PC-9 (cell line): ENCODE measurements at regions not wholly inside any gene's neighbourhood (a gene's known extent, or its start where the extent isn't known, plus 50 kb on each side); places are given as distances from the start of the nearest gene placed in this dataset.

Experiments
- BruUV-seq: library from RNA; stranded (reverse); fragments of 400-500 nt; replicated peaks from 2 replicates; lab custom pipeline; 2021; lab: Mats Ljungman, UMichigan
- CTCF ChIA-PET: fragments of 300-600 bp; sonication (Branson Sonifier 250); formaldehyde crosslinking; loops from one replicate; lab custom pipeline; 2022; ENCODE audit warnings: antibody characterized with exemption; lab: Charles Lee
- POLR2A ChIA-PET: fragments of 300-600 bp; sonication (Branson Sonifier 250); formaldehyde crosslinking; loops from one replicate; lab custom pipeline; 2022; ENCODE audit warnings: antibody characterized with exemption; ENCODE audit not compliant: unreplicated experiment; lab: Charles Lee
- DNase-seq, 2 experiments: peaks; one replicate each; pipeline versions ENCODE4 v3.0.0 to v3.0.0-alpha.2; 2015 to 2022; ENCODE audit warnings: mixed read lengths in 1 of 2
- H2AFZ ChIP-seq: fragments of 200-600 bp; sonication (generic); 2 replicates; pipeline ENCODE4 v1.8.1; 2017; ENCODE audit warnings: antibody characterized with exemption
- H3F3A ChIP-seq: fragments of 200-600 bp; sonication (generic); 2 replicates; pipeline ENCODE4 v1.8.1; 2017; ENCODE audit warnings: antibody characterized with exemption, mild to moderate bottlenecking, low read depth; ENCODE audit not compliant: insufficient read depth
- H3K27ac ChIP-seq: fragments of 200-600 bp; sonication (generic); 2 replicates; pipeline ENCODE4 v1.6.1; 2016; ENCODE audit warnings: mixed run types
- H3K27me3 ChIP-seq: fragments of 200-600 bp; sonication (generic); 2 replicates; pipeline ENCODE4 v1.6.1; 2016; ENCODE audit warnings: low read depth, mixed run types; ENCODE audit not compliant: insufficient read depth
- H3K36me3 ChIP-seq: fragments of 200-600 bp; sonication (generic); 2 replicates; pipeline ENCODE4 v1.6.1; 2016; ENCODE audit warnings: low read depth, mixed run types
- H3K4me1 ChIP-seq: fragments of 200-600 bp; sonication (generic); replicated peaks from 2 replicates; pipeline ENCODE4 v1.6.1; 2016; ENCODE audit warnings: mixed run types; ENCODE audit not compliant: insufficient read depth
- H3K4me2 ChIP-seq: fragments of 200-600 bp; sonication (generic); 2 replicates; pipeline ENCODE4 v1.6.1; 2017; ENCODE audit warnings: mixed run types
- H3K4me3 ChIP-seq: fragments of 200-600 bp; sonication (generic); 2 replicates; pipeline ENCODE4 v1.6.1; 2016; ENCODE audit warnings: mixed run types
- H3K79me2 ChIP-seq: fragments of 200-600 bp; sonication (generic); 2 replicates; pipeline ENCODE4 v1.6.1; 2017; ENCODE audit warnings: low read depth, mixed run types
- H3K9me2 ChIP-seq: fragments of 200-600 bp; sonication (generic); 2 replicates; pipeline ENCODE4 v1.8.1; 2017; ENCODE audit warnings: mild to moderate bottlenecking; ENCODE audit not compliant: insufficient read depth
- H3K9me3 ChIP-seq: fragments of 200-600 bp; sonication (generic); 2 replicates; pipeline ENCODE4 v1.8.1; 2016; ENCODE audit warnings: low read depth; ENCODE audit not compliant: insufficient read depth
- H4K20me1 ChIP-seq: fragments of 200-600 bp; sonication (generic); 2 replicates; pipeline ENCODE4 v1.8.1; 2017; ENCODE audit not compliant: insufficient read depth
- EZH2 ChIP-seq: fragments of 200-600 bp; sonication (generic); IDR thresholded peaks from 2 replicates; pipeline ENCODE4 v1.8.0; 2017; ENCODE audit warnings: antibody characterized with exemption, low read depth
- intact Hi-C: fragments of 100-400 bp; cut with micrococcal nuclease; formaldehyde crosslinking; loops from one replicate; pipeline ENCODE4 v1.10.0; 2022; ENCODE audit not compliant: unreplicated experiment
- TF ChIP-seq, protein P1 (sequence below): fragments of 200-600 bp; sonication (generic); conservative IDR thresholded peaks from 2 replicates; pipeline ENCODE4 v1.6.1; 2017; ENCODE audit warnings: mixed run types, antibody characterized with exemption, mild to moderate bottlenecking, moderate library complexity

DNA sequence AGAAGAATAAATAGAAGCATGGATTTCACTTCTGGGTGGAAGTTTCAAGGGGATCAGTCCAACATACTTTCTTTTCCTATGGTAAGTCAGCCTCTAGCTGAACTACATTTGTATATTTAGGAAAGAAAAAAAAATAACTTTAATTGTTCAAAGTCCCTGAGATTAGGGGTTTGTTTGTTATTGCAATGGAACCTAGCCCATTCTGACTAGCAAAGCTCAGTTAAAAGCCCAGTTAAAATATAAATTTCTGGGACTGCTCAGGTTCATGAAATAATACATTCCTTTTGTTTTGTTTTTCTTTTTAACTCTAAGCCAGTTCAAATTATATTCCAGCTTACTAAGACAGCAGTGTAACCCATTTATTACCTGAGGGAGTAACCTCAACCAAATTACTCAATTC, 2069.6 kb upstream of the CELF4 start:
- Histone ChIP-seq H3K4me1 (no peaks in the 10 kb centered on the region), H3K9me2 (no peaks in the 10 kb centered on the region), H3K36me3 (no peaks in the 10 kb centered on the region), H4K20me1 (no peaks in the 10 kb centered on the region), H3K27me3 (no peaks in the 10 kb centered on the region), H3K27ac (no peak overlapping the region), H3F3A (no peaks in the 10 kb centered on the region), H3K4me3 (no peak overlapping the region), H3K79me2 (no peaks in the 10 kb centered on the region), H3K4me2 (no peak overlapping the region), H2AFZ (no peak overlapping the region), H3K9me3 (no peaks in the 10 kb centered on the region)
- no TSS peak for BruUV-seq
- no peak for DNase-seq
- intact Hi-C loops = no loop called here
- ChIA-PET CTCF (no interaction called here), POLR2A (no interaction called here)
- TF ChIP-seq, protein P1, sequence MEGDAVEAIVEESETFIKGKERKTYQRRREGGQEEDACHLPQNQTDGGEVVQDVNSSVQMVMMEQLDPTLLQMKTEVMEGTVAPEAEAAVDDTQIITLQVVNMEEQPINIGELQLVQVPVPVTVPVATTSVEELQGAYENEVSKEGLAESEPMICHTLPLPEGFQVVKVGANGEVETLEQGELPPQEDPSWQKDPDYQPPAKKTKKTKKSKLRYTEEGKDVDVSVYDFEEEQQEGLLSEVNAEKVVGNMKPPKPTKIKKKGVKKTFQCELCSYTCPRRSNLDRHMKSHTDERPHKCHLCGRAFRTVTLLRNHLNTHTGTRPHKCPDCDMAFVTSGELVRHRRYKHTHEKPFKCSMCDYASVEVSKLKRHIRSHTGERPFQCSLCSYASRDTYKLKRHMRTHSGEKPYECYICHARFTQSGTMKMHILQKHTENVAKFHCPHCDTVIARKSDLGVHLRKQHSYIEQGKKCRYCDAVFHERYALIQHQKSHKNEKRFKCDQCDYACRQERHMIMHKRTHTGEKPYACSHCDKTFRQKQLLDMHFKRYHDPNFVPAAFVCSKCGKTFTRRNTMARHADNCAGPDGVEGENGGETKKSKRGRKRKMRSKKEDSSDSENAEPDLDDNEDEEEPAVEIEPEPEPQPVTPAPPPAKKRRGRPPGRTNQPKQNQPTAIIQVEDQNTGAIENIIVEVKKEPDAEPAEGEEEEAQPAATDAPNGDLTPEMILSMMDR = no peak
- no peak for TF ChIP-seq EZH2

DNA sequence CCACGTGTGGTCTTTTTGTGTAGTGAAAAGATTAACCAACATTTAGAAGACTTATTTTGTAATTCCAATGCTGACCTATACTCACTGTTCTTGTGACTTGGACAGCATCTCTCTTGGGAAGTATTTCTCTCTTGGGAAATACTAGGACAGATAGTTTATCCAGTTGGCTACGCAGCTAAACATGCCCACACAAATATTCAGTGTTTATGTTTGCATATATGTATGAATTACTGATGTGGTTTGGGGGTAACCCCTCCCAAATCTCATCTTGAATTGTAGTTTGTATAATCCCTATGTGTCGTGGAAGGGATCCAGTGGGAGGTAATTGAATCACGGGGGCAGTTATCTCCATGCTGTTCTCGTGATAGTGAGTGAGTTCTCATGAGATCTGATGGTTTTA, 2062.3 kb upstream of the CELF4 start:
- no peaks in the 10 kb centered on the region for H4K20me1 ChIP-seq
- no peak overlapping the region for H3K4me2 ChIP-seq
- H3K4me1 ChIP-seq = peaks cover 16% of the 10 kb centered on the region
- H3F3A ChIP-seq = no peaks in the 10 kb centered on the region
- no peaks in the 10 kb centered on the region for H3K9me3 ChIP-seq
- H3K4me3 ChIP-seq = no peak overlapping the region
- TF ChIP-seq, protein P1 = no peak
- no peak for TF ChIP-seq EZH2
- intact Hi-C loops = no loop called here
- no peaks in the 10 kb centered on the region for H3K9me2 ChIP-seq
- no peak for DNase-seq
- no peak overlapping the region for H2AFZ ChIP-seq
- H3K27me3 ChIP-seq = no peaks in the 10 kb centered on the region
- H3K79me2 ChIP-seq = no peaks in the 10 kb centered on the region
- ChIA-PET CTCF (no interaction called here), POLR2A (interaction anchor here (0.7 kb wide), 1 partner anchor 1403 kb away, joined by 3 read pairs; no protein-coding TSS in a partner anchor)
- no TSS peak for BruUV-seq
- H3K36me3 ChIP-seq = no peaks in the 10 kb centered on the region
- no peak overlapping the region for H3K27ac ChIP-seq

DNA sequence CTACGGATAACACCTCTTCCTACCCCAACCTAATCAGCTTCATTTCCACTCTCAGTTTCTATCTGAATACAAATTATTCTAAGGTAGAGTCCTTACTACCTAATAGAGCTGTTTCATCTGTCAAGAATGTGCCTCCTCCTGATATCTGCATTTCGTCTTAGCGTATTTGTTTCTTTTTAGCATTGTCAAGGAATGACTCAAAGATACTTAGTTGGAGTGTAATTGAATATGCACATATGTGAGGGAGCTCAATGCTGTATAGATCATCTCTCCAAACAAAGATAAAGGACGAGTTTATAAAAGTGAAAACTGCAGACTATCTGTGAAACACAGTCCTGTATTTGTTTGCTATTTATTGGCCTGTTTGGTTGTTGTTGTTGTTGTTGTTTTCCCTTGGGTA, 2059.4 kb upstream of the CELF4 start:
- ChIA-PET CTCF (no interaction called here), POLR2A (interaction anchor here (0.6 kb wide), 1 partner anchor 844 kb away, joined by 3 read pairs; no protein-coding TSS in a partner anchor)
- H3F3A ChIP-seq = no peaks in the 10 kb centered on the region
- H4K20me1 ChIP-seq = no peaks in the 10 kb centered on the region
- peak in 1 of 2 experiments; percentile 75 for DNase-seq
- no peaks in the 10 kb centered on the region for H3K9me3 ChIP-seq
- H3K36me3 ChIP-seq = no peaks in the 10 kb centered on the region
- no TSS peak for BruUV-seq
- TF ChIP-seq, protein P1 = no peak
- TF ChIP-seq EZH2 = no peak
- no peak overlapping the region for H2AFZ ChIP-seq
- peak overlapping the region; percentile 41 for H3K27ac ChIP-seq
- H3K27me3 ChIP-seq = no peaks in the 10 kb centered on the region
- peaks cover 16% of the 10 kb centered on the region for H3K4me1 ChIP-seq
- peak overlapping the region; percentile 2; the same call in 1 of the 2 replicates for H3K4me3 ChIP-seq
- H3K79me2 ChIP-seq = no peaks in the 10 kb centered on the region
- peak overlapping the region; percentile 56 for H3K4me2 ChIP-seq
- H3K9me2 ChIP-seq = no peaks in the 10 kb centered on the region
- intact Hi-C loops = no loop called here
